Glutamatergic neuron (in vitro differentiated cells): ENCODE measurements at regions not wholly inside any gene's neighbourhood (a gene's known extent, or its start where the extent isn't known, plus 50 kb on each side); places are given as distances from the start of the nearest gene placed in this dataset.

Source experiments
- DNase-seq: peaks from one replicate; pipeline ENCODE4 v3.0.0; 2022
- H3K27ac Mint-ChIP-seq: one replicate; pipeline ENCODE4 v1.8.0; 2020; ENCODE audit warnings: mild to moderate bottlenecking, mixed read lengths, inconsistent platforms; ENCODE audit not compliant: unreplicated experiment
- H3K27me3 Mint-ChIP-seq: one replicate; pipeline ENCODE4 v1.8.0; 2020; ENCODE audit warnings: mild to moderate bottlenecking, moderate library complexity, mixed read lengths, inconsistent platforms; ENCODE audit not compliant: unreplicated experiment
- H3K36me3 Mint-ChIP-seq: one replicate; pipeline ENCODE4 v1.8.0; 2020; ENCODE audit warnings: mild to moderate bottlenecking, mixed read lengths, inconsistent platforms; ENCODE audit not compliant: unreplicated experiment
- H3K4me1 Mint-ChIP-seq: one replicate; pipeline ENCODE4 v1.8.0; 2020; ENCODE audit warnings: mild to moderate bottlenecking, low read depth, mixed read lengths, inconsistent platforms; ENCODE audit not compliant: unreplicated experiment
- H3K4me3 Mint-ChIP-seq: one replicate; pipeline ENCODE4 v1.8.0; 2020; ENCODE audit warnings: mild to moderate bottlenecking, mixed read lengths, inconsistent platforms; ENCODE audit not compliant: unreplicated experiment
- H3K9me3 Mint-ChIP-seq: one replicate; pipeline ENCODE4 v1.8.0; 2020; ENCODE audit warnings: mild to moderate bottlenecking, moderate library complexity, mixed read lengths, inconsistent platforms; ENCODE audit not compliant: unreplicated experiment
- CTCF ChIP-seq: fragments of 200-600 bp; sonication (generic); IDR thresholded peaks from one replicate; pipeline ENCODE4 v1.5.0; 2021; ENCODE audit not compliant: partially characterized antibody, unreplicated experiment

- Mint-ChIP-seq H3K36me3 (no peaks in the 10 kb centered on the region), H3K27ac (no peak overlapping the region), H3K9me3 (peaks cover 5% of the 10 kb centered on the region), H3K27me3 (no peaks in the 10 kb centered on the region), H3K4me1 (peaks cover 14% of the 10 kb centered on the region), H3K4me3 (no peak overlapping the region)
- TF ChIP-seq CTCF: no peak
- DNase-seq: no peak
Observed at GRCh38 chr2:122221665-122222064, 466.2 kb downstream of the TSN start.

- peaks cover 2% of the 10 kb centered on the region for H3K27me3 Mint-ChIP-seq
- no peak for TF ChIP-seq CTCF
- H3K27ac Mint-ChIP-seq: no peak overlapping the region
- H3K36me3 Mint-ChIP-seq: no peaks in the 10 kb centered on the region
- no peak overlapping the region for H3K4me3 Mint-ChIP-seq
- H3K4me1 Mint-ChIP-seq: peaks cover 6% of the 10 kb centered on the region
- DNase-seq: no peak
- H3K9me3 Mint-ChIP-seq: peaks cover 7% of the 10 kb centered on the region
Observed at GRCh38 chr2:122231296-122231695, 475.8 kb downstream of the TSN start.

GRCh38 chr2:122233372-122233771, 477.9 kb downstream of the TSN start:
- no peak for DNase-seq
- H3K4me1 Mint-ChIP-seq: peaks cover 24% of the 10 kb centered on the region
- H3K4me3 Mint-ChIP-seq: no peak overlapping the region
- H3K27me3 Mint-ChIP-seq: peaks cover 1% of the 10 kb centered on the region
- TF ChIP-seq CTCF: no peak
- no peaks in the 10 kb centered on the region for H3K36me3 Mint-ChIP-seq
- no peak overlapping the region for H3K27ac Mint-ChIP-seq
- H3K9me3 Mint-ChIP-seq: peaks cover 8% of the 10 kb centered on the region

GRCh38 chr2:122236152-122236874, 480.9 kb downstream of the TSN start:
- DNase-seq: no peak
- peaks cover 11% of the 10 kb centered on the region for H3K9me3 Mint-ChIP-seq
- peaks cover 28% of the 10 kb centered on the region for H3K4me1 Mint-ChIP-seq
- H3K36me3 Mint-ChIP-seq: peaks cover 6% of the 10 kb centered on the region
- peak overlapping the region; percentile 56 for H3K27ac Mint-ChIP-seq
- TF ChIP-seq CTCF: no peak
- H3K4me3 Mint-ChIP-seq: peak overlapping the region; percentile 30
- H3K27me3 Mint-ChIP-seq: peaks cover 1% of the 10 kb centered on the region

GRCh38 chr2:122236925-122237324, 481.5 kb downstream of the TSN start:
- H3K9me3 Mint-ChIP-seq: peaks cover 11% of the 10 kb centered on the region
- peaks cover 7% of the 10 kb centered on the region for H3K36me3 Mint-ChIP-seq
- no peak for TF ChIP-seq CTCF
- DNase-seq: no peak
- H3K27me3 Mint-ChIP-seq: peaks cover 1% of the 10 kb centered on the region
- no peak overlapping the region for H3K4me3 Mint-ChIP-seq
- peaks cover 28% of the 10 kb centered on the region for H3K4me1 Mint-ChIP-seq
- H3K27ac Mint-ChIP-seq: no peak overlapping the region
